ENCODE measurements at regions not wholly inside any gene's neighbourhood (a gene's known extent, or its start where the extent isn't known, plus 50 kb on each side); places are given as distances from the start of the nearest gene placed in this dataset.
"Not testable (repeated sequence)": the region's sequence is repeated elsewhere in the genome, so short reads cannot be mapped to it uniquely, and the experiment has no call there.

DNA sequence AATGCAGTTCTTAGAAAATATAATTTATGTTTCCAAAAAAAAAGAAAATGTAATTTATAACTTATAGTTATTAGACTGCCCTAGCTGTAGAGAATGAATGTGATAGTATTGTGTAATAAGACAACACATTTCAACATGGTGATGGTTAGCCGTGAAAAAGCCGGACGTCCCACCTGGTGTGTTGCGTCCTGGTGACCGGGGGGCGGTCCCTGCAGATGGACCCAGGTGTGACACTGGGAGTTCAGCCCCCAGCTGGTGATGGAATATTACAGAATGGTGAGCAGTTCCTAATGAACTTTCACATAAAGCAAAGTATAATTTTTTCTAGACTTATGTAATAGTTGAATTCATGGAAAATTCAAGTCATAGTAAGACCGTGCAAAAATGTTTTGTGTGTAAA is 132.8 kb downstream of the LAT start:
- DNase-seq: peak in 1 of 3 donors; percentile 41
- Histone ChIP-seq H3K4me1 (ENCODE audit: control insufficient read depth in 1 of 2, insufficient read depth in 2 of 2, low read length in 2 of 2) (peaks cover 50 to 51% of the 10 kb centered on the region in 2 donors), H4K20me1 (ENCODE audit: insufficient read depth, low read length) (no peaks in the 10 kb centered on the region), H3K4me3 (replicated peaks in 1 of 3; ENCODE audit: low read depth in 2 of 3, low read length in 3 of 3) (no peak overlapping the region), H2AFZ (ENCODE audit: insufficient read depth, low read depth, low read length, poor library complexity, severe bottlenecking) (no peak overlapping the region), H3K4me2 (replicated peaks; ENCODE audit: extremely low read depth, low read length, poor library complexity, severe bottlenecking) (no peak overlapping the region), H3K27me3 (ENCODE audit: control insufficient read depth in 2 of 2, insufficient read depth in 2 of 2, low read length in 2 of 2) (no peaks in the 10 kb centered on the region), H3K79me2 (ENCODE audit: insufficient read depth, low read length) (peaks cover 53% of the 10 kb centered on the region), H3K36me3 (replicated peaks in 1 of 2; ENCODE audit: control insufficient read depth in 1 of 2, insufficient read depth in 2 of 2, low read length in 2 of 2) (peaks cover 34 to 60% of the 10 kb centered on the region in 2 donors), H3K9ac (ENCODE audit: insufficient read depth, low read length, poor library complexity, severe bottlenecking) (peak overlapping the region; percentile 64), H3K27ac (ENCODE audit: low read depth in 1 of 2, low read length in 2 of 2) (peak overlapping the region; percentile 87 to 97), H3K9me3 (replicated peaks in 1 of 2; ENCODE audit: control insufficient read depth in 1 of 2, insufficient read depth in 1 of 2, low read length in 2 of 2) (no peaks in the 10 kb centered on the region)
- intact Hi-C loops (cut with micrococcal nuclease): loop anchor here (5.0 kb wide), 1 partner anchor 40 kb away; no protein-coding TSS in a partner anchor
- Mint-ChIP-seq H3K4me3 (no peak overlapping the region), H3K9me3 (peaks cover 0 to 3% (median 0%) of the 10 kb centered on the region in 7 donors), H3K36me3 (peaks cover 57 to 74% of the 10 kb centered on the region in 2 donors), H3K27me3 (ENCODE audit: low read depth in 3 of 3) (peaks cover 0 to 6% (median 0%) of the 10 kb centered on the region in 3 donors), H3K27ac (peak overlapping the region; percentile 95 to 98 (median 96)), H3K4me1 (peaks cover 39% of the 10 kb centered on the region)
- TF ChIP-seq, protein P1, sequence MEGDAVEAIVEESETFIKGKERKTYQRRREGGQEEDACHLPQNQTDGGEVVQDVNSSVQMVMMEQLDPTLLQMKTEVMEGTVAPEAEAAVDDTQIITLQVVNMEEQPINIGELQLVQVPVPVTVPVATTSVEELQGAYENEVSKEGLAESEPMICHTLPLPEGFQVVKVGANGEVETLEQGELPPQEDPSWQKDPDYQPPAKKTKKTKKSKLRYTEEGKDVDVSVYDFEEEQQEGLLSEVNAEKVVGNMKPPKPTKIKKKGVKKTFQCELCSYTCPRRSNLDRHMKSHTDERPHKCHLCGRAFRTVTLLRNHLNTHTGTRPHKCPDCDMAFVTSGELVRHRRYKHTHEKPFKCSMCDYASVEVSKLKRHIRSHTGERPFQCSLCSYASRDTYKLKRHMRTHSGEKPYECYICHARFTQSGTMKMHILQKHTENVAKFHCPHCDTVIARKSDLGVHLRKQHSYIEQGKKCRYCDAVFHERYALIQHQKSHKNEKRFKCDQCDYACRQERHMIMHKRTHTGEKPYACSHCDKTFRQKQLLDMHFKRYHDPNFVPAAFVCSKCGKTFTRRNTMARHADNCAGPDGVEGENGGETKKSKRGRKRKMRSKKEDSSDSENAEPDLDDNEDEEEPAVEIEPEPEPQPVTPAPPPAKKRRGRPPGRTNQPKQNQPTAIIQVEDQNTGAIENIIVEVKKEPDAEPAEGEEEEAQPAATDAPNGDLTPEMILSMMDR (IDR thresholded peaks at IDR 0.05): no peak
- no CpG with 5 or more reads among the region's 7 CpGs for whole genome bisulfite sequencing (ENCODE audit: insufficient coverage)

DNA sequence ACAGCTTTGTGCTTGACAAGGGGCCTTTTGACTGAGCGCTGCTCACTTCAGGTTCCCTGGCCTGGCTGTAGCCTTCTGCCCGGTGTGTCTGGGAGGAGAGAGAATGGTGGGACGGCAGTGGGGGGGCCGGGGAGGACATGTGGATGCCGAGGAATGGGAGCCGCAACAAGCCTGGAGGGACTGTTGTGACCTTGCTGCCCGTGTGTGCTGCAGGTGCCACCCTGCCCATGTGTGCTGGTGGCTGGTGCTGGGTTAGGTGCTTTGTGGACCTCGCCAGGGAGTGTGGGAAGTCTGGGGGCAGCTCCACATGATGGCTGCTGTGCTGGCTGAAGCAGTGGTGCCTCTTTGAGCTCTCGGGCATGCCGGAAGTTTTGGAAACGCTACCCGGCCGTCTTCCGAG is 132.1 kb downstream of the LAT start:
- H3K36me3 ChIP-seq (replicated peaks in 1 of 2; ENCODE audit: control insufficient read depth in 1 of 2, insufficient read depth in 2 of 2, low read length in 2 of 2): peaks cover 37 to 60% of the 10 kb centered on the region in 2 donors
- Mint-ChIP-seq H3K4me3 (no peak overlapping the region), H3K9me3 (peaks cover 0 to 3% (median 0%) of the 10 kb centered on the region in 7 donors), H3K4me1 (peaks cover 39% of the 10 kb centered on the region), H3K27ac (peak overlapping the region; percentile 81 to 96 (median 95)), H3K27me3 (ENCODE audit: low read depth in 3 of 3) (peaks cover 0 to 6% (median 0%) of the 10 kb centered on the region in 3 donors), H3K36me3 (peaks cover 58 to 73% of the 10 kb centered on the region in 2 donors)
- H3K4me2 ChIP-seq (replicated peaks; ENCODE audit: extremely low read depth, low read length, poor library complexity, severe bottlenecking): no peak overlapping the region
- peaks cover 47% of the 10 kb centered on the region for H3K79me2 ChIP-seq (ENCODE audit: insufficient read depth, low read length)
- no peak overlapping the region for H2AFZ ChIP-seq (ENCODE audit: insufficient read depth, low read depth, low read length, poor library complexity, severe bottlenecking)
- no peak for DNase-seq
- no peaks in the 10 kb centered on the region for H3K27me3 ChIP-seq (ENCODE audit: control insufficient read depth in 2 of 2, insufficient read depth in 2 of 2, low read length in 2 of 2)
- intact Hi-C loops (cut with micrococcal nuclease): loop anchor here (5.0 kb wide), 1 partner anchor 40 kb away; no protein-coding TSS in a partner anchor
- no peaks in the 10 kb centered on the region for H4K20me1 ChIP-seq (ENCODE audit: insufficient read depth, low read length)
- H3K4me1 ChIP-seq (ENCODE audit: control insufficient read depth in 1 of 2, insufficient read depth in 2 of 2, low read length in 2 of 2): peaks cover 50 to 51% of the 10 kb centered on the region in 2 donors
- H3K9me3 ChIP-seq (replicated peaks in 1 of 2; ENCODE audit: control insufficient read depth in 1 of 2, insufficient read depth in 1 of 2, low read length in 2 of 2): no peaks in the 10 kb centered on the region
- WGBS (ENCODE audit: insufficient coverage): 90% methylated on average over 8 of the region's 14 CpGs
- TF ChIP-seq, protein P1 (IDR thresholded peaks at IDR 0.05): no peak
- no peak overlapping the region for H3K4me3 ChIP-seq (replicated peaks in 1 of 3; ENCODE audit: low read depth in 2 of 3, low read length in 3 of 3)
- H3K9ac ChIP-seq (ENCODE audit: insufficient read depth, low read length, poor library complexity, severe bottlenecking): peak overlapping the region; percentile 6
- peak overlapping the region; percentile 87 to 97 for H3K27ac ChIP-seq (ENCODE audit: low read depth in 1 of 2, low read length in 2 of 2)

DNA sequence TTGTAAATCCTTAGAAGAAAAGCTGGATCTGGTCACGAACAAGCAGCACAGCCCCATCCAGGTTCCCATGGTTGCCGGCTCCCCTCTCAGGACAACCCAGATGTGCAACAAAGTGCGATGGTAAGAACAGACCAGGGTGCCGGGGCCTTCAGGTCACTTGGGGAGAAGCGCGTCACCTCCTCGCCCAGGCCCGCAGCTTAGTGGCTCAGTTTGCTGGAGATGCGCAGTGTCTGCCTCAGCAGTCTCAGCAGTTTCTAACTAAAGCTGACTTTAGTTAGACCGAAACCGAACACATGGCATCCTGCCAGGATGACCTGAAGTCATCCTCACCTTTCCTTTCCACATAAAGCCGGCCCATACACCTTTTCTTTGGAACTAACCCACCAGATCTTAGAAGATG is 131.4 kb downstream of the LAT start:
- peak overlapping the region; percentile 6 for H3K9ac ChIP-seq (ENCODE audit: insufficient read depth, low read length, poor library complexity, severe bottlenecking)
- peak overlapping the region; percentile 87 to 97 for H3K27ac ChIP-seq (ENCODE audit: low read depth in 1 of 2, low read length in 2 of 2)
- peaks cover 39 to 62% of the 10 kb centered on the region in 2 donors for H3K36me3 ChIP-seq (replicated peaks in 1 of 2; ENCODE audit: control insufficient read depth in 1 of 2, insufficient read depth in 2 of 2, low read length in 2 of 2)

More for the DNA sequence above, 131.4 kb downstream of the LAT start:
- DNase-seq; H4K20me1 ChIP-seq (ENCODE audit: insufficient read depth, low read length); H2AFZ ChIP-seq (ENCODE audit: insufficient read depth, low read depth, low read length, poor library complexity, severe bottlenecking); H3K27me3 Mint-ChIP-seq (ENCODE audit: low read depth in 3 of 3); H3K4me2 ChIP-seq (replicated peaks; ENCODE audit: extremely low read depth, low read length, poor library complexity, severe bottlenecking); H3K27me3 ChIP-seq (ENCODE audit: control insufficient read depth in 2 of 2, insufficient read depth in 2 of 2, low read length in 2 of 2); H3K9me3 ChIP-seq (replicated peaks in 1 of 2; ENCODE audit: control insufficient read depth in 1 of 2, insufficient read depth in 1 of 2, low read length in 2 of 2); H3K9me3 Mint-ChIP-seq; H3K4me3 Mint-ChIP-seq; H3K4me3 ChIP-seq (replicated peaks in 1 of 3; ENCODE audit: low read depth in 2 of 3, low read length in 3 of 3): not testable (repeated sequence)
- Histone ChIP-seq H3K79me2 (ENCODE audit: insufficient read depth, low read length) (peaks cover 41% of the 10 kb centered on the region), H3K4me1 (ENCODE audit: control insufficient read depth in 1 of 2, insufficient read depth in 2 of 2, low read length in 2 of 2) (peaks cover 50 to 51% of the 10 kb centered on the region in 2 donors)
- peaks cover 61 to 75% of the 10 kb centered on the region in 2 donors for H3K36me3 Mint-ChIP-seq
- WGBS (ENCODE audit: insufficient coverage): 100% methylated on average over 3 of the region's 12 CpGs
- intact Hi-C loops (cut with micrococcal nuclease): loop anchor here (5.0 kb wide), 1 partner anchor 41 kb away; no protein-coding TSS in a partner anchor
- H3K4me1 Mint-ChIP-seq: peaks cover 39% of the 10 kb centered on the region
- peak overlapping the region; percentile 81 to 96 (median 95) for H3K27ac Mint-ChIP-seq
